ENCODE measurements at regions not wholly inside any gene's neighbourhood (a gene's known extent, or its start where the extent isn't known, plus 50 kb on each side); places are given as distances from the start of the nearest gene placed in this dataset.

- TF ChIP-seq CTCF (optimal IDR thresholded peaks at IDR 0.05 in 1 of 3, IDR thresholded peaks at IDR 0.05 in 1 of 3, conservative IDR thresholded peaks at IDR 0.05 in 1 of 3; ENCODE audit: extremely low read depth in 1 of 3, insufficient read depth in 2 of 3, low read length in 3 of 3) (no peak), EZH2 (IDR thresholded peaks at IDR 0.05; ENCODE audit: low read length) (no peak)
Measured at GRCh38 chr2:198325359-198325758, 521.0 kb downstream of the PLCL1 start.

Data from keratinocyte (primary cell).